HEK293T (cell line): ENCODE measurements at regions not wholly inside any gene's neighbourhood (a gene's known extent, or its start where the extent isn't known, plus 50 kb on each side); places are given as distances from the start of the nearest gene placed in this dataset.

Experiments used
- CTCF ChIA-PET: fragments of 350-600 bp; formaldehyde crosslinking; extraction: SDS; loops from one replicate; lab custom pipeline; 2021; ENCODE audit warnings: antibody characterized with exemption, inconsistent platforms; lab: Yijun Ruan, JAX
- POLR2A ChIA-PET: fragments of 350-600 bp; formaldehyde crosslinking; extraction: SDS; loops from one replicate; lab custom pipeline; 2020; ENCODE audit warnings: antibody characterized with exemption, inconsistent platforms; lab: Yijun Ruan, JAX
- DNase-seq: peaks from one replicate; pipeline ENCODE4 v3.0.0; 2012; ENCODE audit warnings: mixed read lengths; ENCODE audit errors: extremely low spot score
- ARNT ChIP-seq: fragments of 450-650 bp; IDR thresholded peaks from 2 replicates; pipeline ENCODE4 v1.6.1; 2017; ENCODE audit warnings: mild to moderate bottlenecking
- BHLHE40 ChIP-seq: fragments of 450-650 bp; IDR thresholded peaks from 2 replicates; pipeline ENCODE4 v1.6.1; 2016; ENCODE audit warnings: mild to moderate bottlenecking, moderate library complexity, borderline replicate concordance
- CTBP1 ChIP-seq: fragments of 450-650 bp; IDR thresholded peaks from 2 replicates; pipeline ENCODE4 v1.6.1; 2016; ENCODE audit warnings: borderline replicate concordance
- ELF4 ChIP-seq: fragments of 450-650 bp; IDR thresholded peaks from 2 replicates; pipeline ENCODE4 v1.6.1; 2017; ENCODE audit warnings: antibody characterized with exemption
- FOXA1 ChIP-seq: fragments of 450-650 bp; IDR thresholded peaks from 2 replicates; pipeline ENCODE4 v1.6.1; 2016; ENCODE audit warnings: mild to moderate bottlenecking
- FOXK2 ChIP-seq: fragments of 450-650 bp; IDR thresholded peaks from 2 replicates; pipeline ENCODE4 v1.6.1; 2016; ENCODE audit warnings: mild to moderate bottlenecking
- FOXM1 ChIP-seq: fragments of 450-650 bp; IDR thresholded peaks from 2 replicates; pipeline ENCODE4 v1.6.1; 2017; ENCODE audit warnings: mild to moderate bottlenecking, borderline replicate concordance
- HDGF ChIP-seq: fragments of 450-650 bp; IDR thresholded peaks from 2 replicates; pipeline ENCODE4 v1.6.1; 2017; ENCODE audit warnings: antibody characterized with exemption, borderline replicate concordance
- L3MBTL2 ChIP-seq: fragments of 450-650 bp; conservative IDR thresholded peaks from 2 replicates; pipeline ENCODE4 v1.6.1; 2016; ENCODE audit warnings: mild to moderate bottlenecking
- LEF1 ChIP-seq: fragments of 450-650 bp; IDR thresholded peaks from 2 replicates; pipeline ENCODE4 v1.6.1; 2017; ENCODE audit warnings: mild to moderate bottlenecking, borderline replicate concordance
- NFRKB ChIP-seq: fragments of 450-650 bp; IDR thresholded peaks from 2 replicates; pipeline ENCODE4 v1.6.1; 2016; ENCODE audit warnings: mild to moderate bottlenecking, moderate library complexity
- SP1 ChIP-seq: fragments of 450-650 bp; IDR thresholded peaks from 2 replicates; pipeline ENCODE4 v1.6.1; 2017
- SUZ12 ChIP-seq: fragments of 450-650 bp; IDR thresholded peaks from 2 replicates; pipeline ENCODE4 v1.6.1; 2016; ENCODE audit warnings: mild to moderate bottlenecking
- TARDBP ChIP-seq: fragments of 450-650 bp; IDR thresholded peaks from 2 replicates; pipeline ENCODE4 v1.6.1; 2016
- ZNF384 ChIP-seq: fragments of 450-650 bp; IDR thresholded peaks from 2 replicates; pipeline ENCODE4 v1.6.1; 2016
- TF ChIP-seq, protein P1 (sequence below): fragments of 450-650 bp; IDR thresholded peaks from 2 replicates; pipeline ENCODE4 v1.6.1; 2016

DNA sequence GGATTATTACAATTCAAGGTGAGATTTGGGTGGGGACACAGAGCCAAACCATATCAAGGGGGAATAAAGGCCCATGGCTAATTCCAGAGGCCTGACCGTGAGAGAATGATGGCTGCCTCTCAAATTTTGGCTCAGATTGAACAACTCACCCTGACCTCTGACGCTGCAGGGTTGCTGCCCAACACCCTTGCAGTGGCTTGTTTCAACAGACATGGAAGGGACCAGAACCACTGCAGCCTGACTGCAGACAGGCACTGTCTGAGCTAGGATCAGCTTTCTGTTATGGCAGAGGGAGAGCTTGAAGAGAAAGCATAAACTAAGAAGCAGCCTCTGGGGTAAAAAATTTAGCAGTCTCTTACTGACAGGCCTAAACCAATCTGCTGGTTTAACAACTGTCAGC is 90.2 kb upstream of the GADD45A start:
- TF ChIP-seq FOXK2: no peak
- TF ChIP-seq CTBP1: no peak
- TF ChIP-seq NFRKB: no peak
- no peak for TF ChIP-seq HDGF
- no peak for TF ChIP-seq ARNT
- no peak for TF ChIP-seq SUZ12
- TF ChIP-seq SP1: no peak
- TF ChIP-seq ELF4: no peak
- no peak for TF ChIP-seq FOXM1
- TF ChIP-seq BHLHE40: no peak
- no peak for TF ChIP-seq TARDBP
- TF ChIP-seq LEF1: no peak
- TF ChIP-seq ZNF384: no peak
- TF ChIP-seq FOXA1: no peak
- TF ChIP-seq, protein P1, sequence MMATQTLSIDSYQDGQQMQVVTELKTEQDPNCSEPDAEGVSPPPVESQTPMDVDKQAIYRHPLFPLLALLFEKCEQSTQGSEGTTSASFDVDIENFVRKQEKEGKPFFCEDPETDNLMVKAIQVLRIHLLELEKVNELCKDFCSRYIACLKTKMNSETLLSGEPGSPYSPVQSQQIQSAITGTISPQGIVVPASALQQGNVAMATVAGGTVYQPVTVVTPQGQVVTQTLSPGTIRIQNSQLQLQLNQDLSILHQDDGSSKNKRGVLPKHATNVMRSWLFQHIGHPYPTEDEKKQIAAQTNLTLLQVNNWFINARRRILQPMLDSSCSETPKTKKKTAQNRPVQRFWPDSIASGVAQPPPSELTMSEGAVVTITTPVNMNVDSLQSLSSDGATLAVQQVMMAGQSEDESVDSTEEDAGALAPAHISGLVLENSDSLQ: no peak
- no peak for TF ChIP-seq L3MBTL2
- POLR2A ChIA-PET: no interaction called here
- CTCF ChIA-PET: interaction anchor here (0.6 to 1.0 kb wide), 2 partner anchors 12 to 913 kb away, joined by 3 to 4 read pairs; no protein-coding TSS in a partner anchor
- no peak for DNase-seq

DNA sequence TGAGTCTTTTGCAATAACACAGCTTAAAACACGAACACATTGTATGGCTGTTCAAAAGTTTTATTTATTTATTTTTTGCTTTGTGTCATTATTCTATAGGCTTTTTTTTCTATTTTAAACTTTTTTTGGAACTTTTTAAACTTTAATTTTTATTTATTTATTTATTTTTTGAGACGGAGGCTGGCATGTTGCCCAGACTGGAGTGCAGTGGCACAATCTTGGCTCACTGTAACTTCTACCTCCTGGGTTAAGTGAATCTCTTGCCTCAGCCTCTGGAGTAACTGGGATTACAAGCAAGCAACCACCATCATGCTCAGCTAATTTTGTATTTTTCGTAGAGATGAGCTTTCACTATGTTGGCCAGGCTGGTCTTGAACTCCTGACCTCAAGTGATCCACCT is 88.3 kb upstream of the GADD45A start:
- CTCF ChIA-PET: interaction anchor here (0.6 kb wide), 1 partner anchor 63 kb away, joined by 3 read pairs; no protein-coding TSS in a partner anchor

DNA sequence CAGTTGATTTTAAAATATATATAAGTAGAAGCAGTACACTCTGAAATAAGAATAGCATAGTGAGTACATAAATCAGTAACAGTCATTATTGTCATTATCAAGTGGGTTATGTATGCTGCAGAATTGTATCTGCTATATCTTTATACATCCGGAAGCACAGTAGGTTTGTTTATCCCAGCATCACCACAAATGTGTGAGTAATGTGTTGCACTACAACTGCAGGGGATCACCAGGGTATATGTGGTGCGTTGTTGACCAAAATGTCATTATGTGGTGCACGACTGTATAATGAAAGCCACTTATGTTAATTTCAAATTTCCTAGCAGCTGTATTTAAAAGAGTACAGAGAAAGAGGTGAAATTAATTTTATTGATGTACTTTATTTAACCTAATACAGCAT is 87.7 kb upstream of the GADD45A start:
- ChIA-PET POLR2A (no interaction called here), CTCF (no interaction called here)
- no peak for DNase-seq
- TF ChIP-seq TARDBP (no peak), LEF1 (no peak), SP1 (no peak), SUZ12 (no peak), FOXA1 (no peak), CTBP1 (no peak), ELF4 (no peak), BHLHE40 (no peak), FOXK2 (no peak), ARNT (no peak), NFRKB (no peak), FOXM1 (no peak), L3MBTL2 (no peak), HDGF (no peak), ZNF384 (no peak)
- TF ChIP-seq, protein P1: no peak

More for the DNA sequence above, 88.3 kb upstream of the GADD45A start:
- no peak for DNase-seq
- TF ChIP-seq, protein P1: no peak
- TF ChIP-seq FOXA1 (no peak), BHLHE40 (no peak), SUZ12 (no peak), HDGF (no peak), FOXK2 (no peak), CTBP1 (no peak), ELF4 (no peak), TARDBP (no peak), LEF1 (no peak), NFRKB (no peak), SP1 (no peak), ZNF384 (no peak), L3MBTL2 (no peak), ARNT (no peak), FOXM1 (no peak)
- POLR2A ChIA-PET: no interaction called here

DNA sequence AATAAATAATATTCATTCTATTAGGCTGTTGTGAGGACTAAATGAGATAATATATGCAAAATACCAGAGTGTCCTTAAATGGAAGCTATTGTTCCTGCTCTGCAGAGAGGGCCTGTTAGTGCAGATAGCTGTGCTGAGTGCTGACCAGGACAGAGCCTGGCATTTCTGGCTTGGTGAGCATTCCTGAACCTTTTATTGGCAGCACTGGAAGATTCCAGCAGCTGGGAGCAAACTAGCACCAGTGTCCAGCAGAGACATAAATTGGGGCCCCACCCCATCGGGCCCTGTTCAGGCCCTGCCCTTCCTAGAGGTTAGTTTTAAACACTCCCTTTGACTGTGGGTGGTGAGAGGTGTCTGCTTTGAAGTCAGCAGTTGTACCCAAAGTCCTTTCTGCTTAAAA is 85.9 kb upstream of the GADD45A start:
- TF ChIP-seq ARNT (no peak), FOXA1 (no peak), ELF4 (no peak)
- ChIA-PET POLR2A (no interaction called here), CTCF (interaction anchor here (0.6 kb wide), 1 partner anchor 9 kb away, joined by 3 read pairs; no protein-coding TSS in a partner anchor)
- DNase-seq: no peak

DNA sequence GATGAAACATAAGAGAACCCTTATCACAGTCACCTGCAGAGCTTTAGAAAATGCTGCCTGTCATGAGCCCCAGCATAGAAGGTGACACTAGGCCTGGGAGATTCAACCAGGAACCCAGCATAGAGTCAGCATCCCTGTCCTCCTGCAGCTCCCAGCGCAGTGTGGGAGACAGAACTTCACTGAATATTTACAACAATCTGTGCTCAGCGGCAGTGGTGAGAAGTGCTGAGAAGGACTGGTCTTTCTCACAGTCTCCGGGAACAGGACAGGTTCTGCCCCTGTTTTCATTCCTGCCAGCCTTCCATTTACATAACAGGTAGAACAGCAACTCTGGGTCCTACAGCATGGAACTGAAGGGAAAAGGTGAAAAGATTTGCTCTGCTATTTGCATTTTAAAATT is 83.5 kb upstream of the GADD45A start:
- POLR2A ChIA-PET: no interaction called here
- CTCF ChIA-PET: no interaction called here
- TF ChIP-seq ELF4 (no peak), ARNT (no peak), HDGF (no peak), CTBP1 (no peak), NFRKB (no peak), SUZ12 (no peak), FOXA1 (no peak), L3MBTL2 (no peak), ZNF384 (no peak)
- DNase-seq: no peak

DNA sequence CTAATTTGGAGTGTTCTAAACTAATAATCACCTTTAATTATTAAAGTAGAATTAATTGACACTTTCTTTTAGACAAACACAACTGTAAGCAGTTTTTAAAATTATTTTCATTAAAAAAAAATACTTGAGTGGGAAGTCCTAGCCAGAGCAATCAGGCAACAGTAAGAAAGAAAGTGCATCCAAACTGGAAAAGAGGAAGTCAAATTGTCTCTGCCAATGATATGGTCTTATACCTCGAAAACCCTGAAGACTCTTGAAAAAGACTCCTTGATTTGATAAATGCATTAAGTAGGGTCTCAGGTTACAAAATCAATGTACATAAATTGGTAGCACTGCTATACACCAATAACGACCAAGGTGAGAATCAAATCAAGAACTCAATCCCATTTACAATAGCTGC is 83.0 kb upstream of the GADD45A start:
- TF ChIP-seq ZNF384: no peak
- no peak for TF ChIP-seq NFRKB
- TF ChIP-seq SUZ12: no peak
- TF ChIP-seq SP1: no peak
- TF ChIP-seq FOXA1: no peak
- no peak for TF ChIP-seq L3MBTL2
- no peak for TF ChIP-seq LEF1
- no peak for DNase-seq
- ChIA-PET CTCF (no interaction called here), POLR2A (no interaction called here)
